ENCODE measurements at regions not wholly inside any gene's neighbourhood (a gene's known extent, or its start where the extent isn't known, plus 50 kb on each side); places are given as distances from the start of the nearest gene placed in this dataset.

- Histone ChIP-seq H2BK120ac (ENCODE audit: low read depth, low read length) (no peak overlapping the region), H4K8ac (ENCODE audit: low read depth in 2 of 2, low read length in 2 of 2) (no peak overlapping the region), H2AFZ (replicated peaks; ENCODE audit: low read length, poor library complexity) (peak overlapping the region; percentile 38), H3K56ac (ENCODE audit: extremely low read depth, insufficient read depth, low read length) (no peak overlapping the region), H3K4me1 (ENCODE audit: control insufficient read depth, insufficient read depth, low read length) (no peaks in the 10 kb centered on the region), H3K27me3 (ENCODE audit: control insufficient read depth, insufficient read depth, low read length) (peaks cover 16% of the 10 kb centered on the region; the same call in 1 of the 2 replicates), H3K18ac (ENCODE audit: low read depth, low read length) (no peak overlapping the region), H3K9me3 (ENCODE audit: control insufficient read depth, insufficient read depth, low read length) (peaks cover 2% of the 10 kb centered on the region; the same call in 1 of the 2 replicates), H3K14ac (replicated peaks; ENCODE audit: low read depth, low read length) (no peak overlapping the region), H3K4me3 (ENCODE audit: insufficient read depth, low read depth, low read length) (no peak overlapping the region), H3K9ac (ENCODE audit: low read depth, low read length) (no peak overlapping the region), H2BK15ac (ENCODE audit: low read depth, low read length) (no peak overlapping the region), H4K91ac (ENCODE audit: insufficient read depth, low read depth, low read length) (no peak overlapping the region), H2AK5ac (ENCODE audit: low read depth, low read length) (no peak overlapping the region), H4K5ac (ENCODE audit: low read depth, low read length) (no peak overlapping the region), H2BK5ac (ENCODE audit: low read depth, low read length, poor library complexity, severe bottlenecking) (no peak overlapping the region), H3K9me1 (ENCODE audit: insufficient read depth, low read length) (no peaks in the 10 kb centered on the region), H2BK20ac (ENCODE audit: low read depth, low read length) (no peak overlapping the region), H3K4me2 (ENCODE audit: low read depth, low read length) (no peak overlapping the region), H3K4ac (ENCODE audit: low read depth, low read length) (no peak overlapping the region), H3K23ac (ENCODE audit: low read depth, low read length) (no peak overlapping the region), H3K27ac (ENCODE audit: insufficient read depth, low read length) (no peak overlapping the region), H3K36me3 (ENCODE audit: control insufficient read depth, insufficient read depth, low read length) (no peaks in the 10 kb centered on the region), H2AK9ac (replicated peaks; ENCODE audit: low read depth, low read length, poor library complexity) (no peak overlapping the region), H3K79me1 (ENCODE audit: low read depth in 1 of 2, low read length in 2 of 2) (no peaks in the 10 kb centered on the region), H4K20me1 (ENCODE audit: insufficient read depth, low read length) (no peaks in the 10 kb centered on the region)
- in situ Hi-C loops (cut with MboI; ENCODE audit: low sequenced_read_pairs), result no loop called here
- TF ChIP-seq CHD1 (IDR thresholded peaks at IDR 0.05; ENCODE audit: low read depth, low read length) (no peak), MAFK (IDR thresholded peaks at IDR 0.05; ENCODE audit: low read depth, low read length) (no peak), RFX5 (IDR thresholded peaks at IDR 0.05; ENCODE audit: low read depth, low read length) (no peak), BHLHE40 (IDR thresholded peaks at IDR 0.05; ENCODE audit: low read depth, low read length) (no peak)
- dilution Hi-C loops (cut with HindIII; ENCODE audit: low sequenced_read_pairs, unreplicated experiment), result no loop called here
- ChIA-PET POLR2A (ENCODE audit: unreplicated experiment) (no interaction called here), CTCF (no interaction called here)
- intact Hi-C loops (cut with micrococcal nuclease), result no loop called here
- no TSS peak for BruUV-seq (replicated peaks)
- WGBS, 2 experiments (ENCODE audit: extremely low coverage in 2 of 2, insufficient read length in 1 of 2), result 57% methylated on average over 2 of the region's 8 CpGs; no CpG with 5 or more reads in 1 of the 2 experiments
- DNase-seq, result no peak
- ATAC-seq (ENCODE audit: low read depth), result no peak
Observed at GRCh38 chr2:240211096-240211495, 70.6 kb upstream of the OTOS start.

Measured in IMR-90 (cell line).